ENCODE measurements at regions not wholly inside any gene's neighbourhood (a gene's known extent, or its start where the extent isn't known, plus 50 kb on each side); places are given as distances from the start of the nearest gene placed in this dataset.

GRCh38 chr5:97545886-97546535 lies 363.0 kb upstream of the RIOK2 start:
- Histone ChIP-seq H3K79me2 (ENCODE audit: insufficient read depth, low read length) (no peaks in the 10 kb centered on the region), H2AFZ (ENCODE audit: low read depth, low read length) (no peak overlapping the region), H3K36me3 (ENCODE audit: insufficient read depth, low read length) (no peaks in the 10 kb centered on the region), H3K9me3 (ENCODE audit: insufficient read depth, low read depth, low read length) (no peaks in the 10 kb centered on the region), H3K4me1 (ENCODE audit: insufficient read depth, low read length) (no peaks in the 10 kb centered on the region), H3K4me2 (ENCODE audit: low read length) (no peak overlapping the region), H3K27me3 (ENCODE audit: insufficient read depth, low read length) (no peaks in the 10 kb centered on the region), H4K20me1 (ENCODE audit: insufficient read depth, low read length) (no peaks in the 10 kb centered on the region), H3K27ac (ENCODE audit: low read depth, low read length) (no peak overlapping the region), H3K4me3 (ENCODE audit: insufficient read depth, low read depth, low read length) (no peak overlapping the region), H3K9ac (ENCODE audit: low read length) (no peak overlapping the region)
- H3K36me3 Mint-ChIP-seq (ENCODE audit: low read depth, unreplicated experiment), result peaks cover 1% of the 10 kb centered on the region
- peaks cover 1% of the 10 kb centered on the region for H3K9me3 Mint-ChIP-seq (ENCODE audit: unreplicated experiment)
- TF ChIP-seq CTCF (IDR thresholded peaks at IDR 0.05; ENCODE audit: insufficient read depth, low read depth, low read length), result no peak
- TF ChIP-seq EZH2 (IDR thresholded peaks at IDR 0.05; ENCODE audit: insufficient read depth, low read length), result no peak
- H3K4me1 Mint-ChIP-seq (ENCODE audit: low read depth, unreplicated experiment), result peaks cover 2% of the 10 kb centered on the region
- FAIRE-seq (peak; percentile 23), DNase-seq (ENCODE audit: low read depth) (no peak)
- H3K4me3 Mint-ChIP-seq (ENCODE audit: unreplicated experiment), result no peak overlapping the region
- no peaks in the 10 kb centered on the region for H3K27me3 Mint-ChIP-seq (ENCODE audit: low read depth, unreplicated experiment)
- no peak overlapping the region for H3K27ac Mint-ChIP-seq (ENCODE audit: unreplicated experiment)

- no peaks in the 10 kb centered on the region for H3K9me3 ChIP-seq (ENCODE audit: insufficient read depth, low read depth, low read length)
- no peaks in the 10 kb centered on the region for H3K27me3 Mint-ChIP-seq (ENCODE audit: low read depth, unreplicated experiment)
- H3K9me3 Mint-ChIP-seq (ENCODE audit: unreplicated experiment), result no peaks in the 10 kb centered on the region
- FAIRE-seq (no peak), DNase-seq (ENCODE audit: low read depth) (no peak)
- H3K4me2 ChIP-seq (ENCODE audit: low read length), result no peak overlapping the region
- H3K9ac ChIP-seq (ENCODE audit: low read length), result no peak overlapping the region
- H3K4me3 ChIP-seq (ENCODE audit: insufficient read depth, low read depth, low read length), result no peak overlapping the region
- H3K36me3 ChIP-seq (ENCODE audit: insufficient read depth, low read length), result no peaks in the 10 kb centered on the region
- peaks cover 2% of the 10 kb centered on the region for H3K4me1 Mint-ChIP-seq (ENCODE audit: low read depth, unreplicated experiment)
- H3K4me3 Mint-ChIP-seq (ENCODE audit: unreplicated experiment), result no peak overlapping the region
- H3K27ac Mint-ChIP-seq (ENCODE audit: unreplicated experiment), result no peak overlapping the region
- no peaks in the 10 kb centered on the region for H3K4me1 ChIP-seq (ENCODE audit: insufficient read depth, low read length)
- H3K79me2 ChIP-seq (ENCODE audit: insufficient read depth, low read length), result no peaks in the 10 kb centered on the region
- H3K36me3 Mint-ChIP-seq (ENCODE audit: low read depth, unreplicated experiment), result no peaks in the 10 kb centered on the region
- no peaks in the 10 kb centered on the region for H4K20me1 ChIP-seq (ENCODE audit: insufficient read depth, low read length)
- no peak overlapping the region for H3K27ac ChIP-seq (ENCODE audit: low read depth, low read length)
- no peak overlapping the region for H2AFZ ChIP-seq (ENCODE audit: low read depth, low read length)
- TF ChIP-seq CTCF (IDR thresholded peaks at IDR 0.05; ENCODE audit: insufficient read depth, low read depth, low read length) (no peak), EZH2 (IDR thresholded peaks at IDR 0.05; ENCODE audit: insufficient read depth, low read length) (no peak)
- no peaks in the 10 kb centered on the region for H3K27me3 ChIP-seq (ENCODE audit: insufficient read depth, low read length)
Observed at GRCh38 chr5:97547430-97547829, 364.4 kb upstream of the RIOK2 start.

GRCh38 chr5:97547999-97548738 lies 365.1 kb upstream of the RIOK2 start:
- no peak overlapping the region for H3K27ac Mint-ChIP-seq (ENCODE audit: unreplicated experiment)
- H3K9me3 Mint-ChIP-seq (ENCODE audit: unreplicated experiment), result no peaks in the 10 kb centered on the region
- no peak overlapping the region for H3K9ac ChIP-seq (ENCODE audit: low read length)
- H3K27ac ChIP-seq (ENCODE audit: low read depth, low read length), result no peak overlapping the region
- H3K4me2 ChIP-seq (ENCODE audit: low read length), result no peak overlapping the region
- H3K4me1 Mint-ChIP-seq (ENCODE audit: low read depth, unreplicated experiment), result peaks cover 2% of the 10 kb centered on the region
- H3K9me3 ChIP-seq (ENCODE audit: insufficient read depth, low read depth, low read length), result no peaks in the 10 kb centered on the region
- no peaks in the 10 kb centered on the region for H4K20me1 ChIP-seq (ENCODE audit: insufficient read depth, low read length)
- H3K4me3 ChIP-seq (ENCODE audit: insufficient read depth, low read depth, low read length), result no peak overlapping the region
- H3K36me3 ChIP-seq (ENCODE audit: insufficient read depth, low read length), result no peaks in the 10 kb centered on the region
- H2AFZ ChIP-seq (ENCODE audit: low read depth, low read length), result no peak overlapping the region
- H3K4me3 Mint-ChIP-seq (ENCODE audit: unreplicated experiment), result no peak overlapping the region
- H3K36me3 Mint-ChIP-seq (ENCODE audit: low read depth, unreplicated experiment), result no peaks in the 10 kb centered on the region
- no peaks in the 10 kb centered on the region for H3K79me2 ChIP-seq (ENCODE audit: insufficient read depth, low read length)
- H3K27me3 Mint-ChIP-seq (ENCODE audit: low read depth, unreplicated experiment), result no peaks in the 10 kb centered on the region
- DNase-seq (ENCODE audit: low read depth), result no peak
- H3K4me1 ChIP-seq (ENCODE audit: insufficient read depth, low read length), result no peaks in the 10 kb centered on the region
- FAIRE-seq, result no peak
- TF ChIP-seq CTCF (IDR thresholded peaks at IDR 0.05; ENCODE audit: insufficient read depth, low read depth, low read length) (no peak), EZH2 (IDR thresholded peaks at IDR 0.05; ENCODE audit: insufficient read depth, low read length) (no peak)
- H3K27me3 ChIP-seq (ENCODE audit: insufficient read depth, low read length), result no peaks in the 10 kb centered on the region
